CD1c-positive myeloid dendritic cell (primary cell): ENCODE measurements at regions not wholly inside any gene's neighbourhood (a gene's known extent, or its start where the extent isn't known, plus 50 kb on each side); places are given as distances from the start of the nearest gene placed in this dataset.
A peak's percentile ranks its signal among the peaks of the same experiment; 100 is the strongest.

Experiments used
- DNase-seq: peaks from one replicate; pipeline ENCODE4 v3.0.0-alpha.2; 2016; ENCODE audit errors: extremely low spot score

DNA sequence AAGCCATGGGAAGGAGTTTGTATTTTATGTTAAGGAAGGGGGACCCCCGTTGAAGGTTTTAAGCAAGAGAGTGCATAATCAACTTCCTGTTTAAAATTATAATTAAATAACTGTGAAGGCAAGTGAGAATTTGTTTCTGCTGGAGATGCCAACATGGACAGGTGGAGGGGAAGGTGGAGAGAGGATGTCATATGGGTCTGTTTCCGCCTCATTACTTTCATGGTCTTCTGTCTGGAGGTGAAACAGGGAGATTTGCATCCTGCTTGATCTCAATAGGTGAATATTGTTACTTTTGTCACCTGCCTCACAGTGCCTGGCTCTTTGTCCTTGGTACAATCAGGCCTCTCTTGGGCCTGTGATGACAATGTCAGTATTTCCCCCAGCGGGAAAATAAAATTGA is 300.6 kb upstream of the LMCD1 start:
- no peak for DNase-seq

DNA sequence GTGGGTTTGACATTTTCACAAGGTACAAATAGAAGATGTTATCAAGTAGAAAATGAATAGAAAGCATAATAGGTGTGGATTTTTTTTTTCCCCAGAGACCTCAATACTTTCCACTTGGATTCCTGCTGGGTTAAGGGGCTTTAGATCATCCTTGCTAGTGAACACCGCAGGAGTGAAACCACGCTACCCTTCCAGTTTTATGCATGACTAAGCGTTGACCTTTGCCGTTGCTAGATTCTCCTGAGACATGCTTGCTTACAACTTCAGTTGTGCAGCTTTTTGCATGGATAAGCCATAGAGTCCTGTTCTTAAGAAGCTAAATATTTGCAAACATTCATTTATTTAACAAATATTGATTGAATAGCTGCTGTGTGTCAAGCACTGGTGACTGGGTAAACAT is 299.7 kb upstream of the LMCD1 start:
- no peak for DNase-seq

DNA sequence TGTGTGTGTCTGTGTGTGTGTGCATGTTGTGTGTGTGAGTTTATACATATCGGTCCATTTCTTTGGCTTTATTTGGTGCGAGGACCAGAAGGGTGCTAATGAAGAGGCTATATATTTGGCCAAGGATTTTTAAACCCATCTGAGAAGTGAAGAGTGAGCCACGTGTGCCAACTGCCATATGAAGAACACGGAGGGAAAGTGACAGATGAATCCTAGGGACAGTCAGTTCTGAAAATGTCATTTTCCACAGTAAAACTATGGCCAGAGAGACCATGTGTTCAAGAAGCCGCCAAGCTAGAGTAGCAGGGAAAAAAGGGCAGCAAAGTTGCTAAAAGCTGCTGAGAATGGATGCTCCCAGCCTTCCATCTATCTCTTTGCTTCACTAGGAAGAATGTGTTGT is 297.3 kb upstream of the LMCD1 start:
- no peak for DNase-seq

DNA sequence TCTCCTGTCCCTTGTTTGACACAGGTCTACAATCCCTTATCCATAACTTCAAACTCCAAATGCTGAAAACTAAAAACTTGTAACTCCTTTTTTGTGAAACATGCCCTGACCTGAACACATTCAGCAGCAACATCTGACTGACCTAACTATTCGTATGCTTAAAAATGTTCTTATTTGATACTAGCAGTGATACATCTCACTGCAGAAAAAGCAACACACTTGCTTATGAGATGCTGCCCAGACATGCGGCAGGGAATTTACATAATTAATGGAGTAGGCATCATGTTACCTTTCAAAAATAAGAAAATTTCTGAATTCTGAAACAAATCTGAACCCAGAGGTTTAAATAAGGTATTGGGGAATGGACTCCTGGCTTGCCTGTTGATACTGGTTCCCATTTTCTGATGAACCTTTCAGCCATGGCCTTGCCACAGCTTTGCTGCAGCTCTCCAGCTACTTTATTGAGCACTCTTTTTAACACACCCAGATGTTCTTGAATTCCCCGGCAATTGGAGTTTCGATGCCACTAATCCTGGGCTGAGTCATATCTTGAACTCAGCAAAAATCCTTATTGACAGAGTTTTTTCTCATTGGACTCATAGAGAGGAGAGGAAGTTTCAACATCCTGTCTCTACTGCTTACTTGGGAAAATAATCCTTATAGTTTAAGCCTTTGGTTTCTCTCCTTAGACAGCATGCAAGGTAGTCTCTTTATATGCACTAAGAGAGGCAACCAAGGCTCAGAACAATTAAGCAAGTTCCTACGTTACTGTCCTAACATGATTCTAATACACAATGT is 296.6 kb upstream of the LMCD1 start:
- no peak for DNase-seq

DNA sequence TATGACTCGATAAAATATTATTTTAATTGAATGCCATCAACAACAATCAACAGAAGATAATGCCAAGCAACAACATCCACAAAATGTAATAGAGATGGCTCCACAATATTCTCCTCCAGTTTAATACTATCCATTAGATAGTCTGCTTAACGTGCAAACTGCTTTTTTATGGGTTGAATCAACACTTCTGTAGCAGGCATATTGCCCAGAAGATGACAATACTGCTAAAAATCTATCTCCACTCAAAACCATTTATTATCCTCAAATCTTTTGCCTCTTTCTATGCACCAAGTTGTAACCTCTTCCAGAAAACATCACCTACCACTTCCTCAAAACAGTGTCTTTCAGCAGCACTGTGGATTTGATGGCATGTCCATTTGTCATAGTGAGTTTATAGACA is 295.7 kb upstream of the LMCD1 start:
- no peak for DNase-seq

DNA sequence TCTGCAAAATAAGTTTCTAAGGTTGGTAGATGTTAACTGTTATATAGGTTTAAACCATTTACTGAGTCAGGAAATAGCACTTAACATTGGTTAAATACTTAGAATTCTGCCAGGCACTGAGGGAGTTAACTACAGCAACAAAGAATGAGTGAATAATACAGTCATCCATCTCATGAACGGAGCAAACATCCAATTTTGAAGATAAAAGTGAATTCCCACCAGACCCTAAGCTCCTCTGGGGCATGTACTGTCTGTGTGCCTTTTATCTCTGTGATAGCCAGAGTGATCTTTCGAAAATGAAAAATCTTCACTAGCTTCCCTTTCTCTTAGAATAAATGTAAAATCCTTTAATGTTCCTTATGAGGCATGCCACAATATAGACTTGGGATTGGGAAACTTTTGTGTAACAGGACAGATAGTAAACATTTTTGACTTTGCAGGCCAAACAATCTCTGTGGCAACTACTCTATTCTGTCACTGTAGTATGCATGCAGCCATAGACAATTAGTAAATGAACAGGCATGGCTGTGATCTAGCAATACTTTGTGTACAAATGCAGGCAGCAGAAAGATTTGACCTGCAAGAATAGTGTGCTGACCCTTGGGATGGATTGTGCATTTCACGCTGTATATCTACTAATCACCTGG is 294.5 kb upstream of the LMCD1 start:
- DNase-seq = no peak

DNA sequence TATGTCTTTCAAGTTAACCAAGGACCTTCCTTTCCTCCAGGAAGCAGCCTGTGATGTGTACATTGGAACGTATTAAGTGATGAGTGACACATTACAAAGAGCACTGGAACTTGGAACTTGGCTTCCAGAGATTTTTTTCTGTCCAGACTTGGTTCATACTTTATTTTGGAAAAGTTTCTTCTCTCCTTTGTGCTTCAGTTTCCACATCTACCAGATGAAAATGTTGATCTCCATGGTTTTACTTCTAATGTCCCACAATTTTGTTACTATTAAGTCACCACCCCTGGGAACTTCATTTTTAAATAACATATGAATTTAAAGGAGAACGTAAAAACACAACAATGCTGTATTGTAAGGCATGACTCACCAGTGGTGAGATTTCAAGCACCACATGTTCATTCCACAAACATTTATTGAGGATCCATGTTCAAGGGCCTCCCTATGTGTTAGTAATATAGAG is 290.7 kb upstream of the LMCD1 start:
- DNase-seq = no peak

DNA sequence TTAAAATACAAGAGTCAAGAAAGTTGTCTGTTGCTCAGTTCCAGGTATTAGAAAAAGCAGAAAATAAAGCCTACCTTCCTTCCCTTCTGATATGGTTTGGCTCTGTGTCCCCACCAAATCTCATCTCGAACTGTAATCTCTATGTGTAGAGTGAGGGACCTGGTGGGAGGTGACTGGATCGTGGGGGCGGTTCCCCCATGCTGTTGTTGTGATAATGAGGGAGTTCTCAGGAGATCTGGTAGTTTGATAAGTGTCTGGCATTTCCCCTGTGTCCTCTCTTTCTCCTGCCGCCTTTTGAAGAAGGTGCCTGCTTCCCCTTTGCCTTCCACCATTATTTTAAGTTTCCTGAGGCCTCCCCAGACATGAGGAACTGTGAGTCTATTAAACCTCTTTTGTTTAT is 288.8 kb upstream of the LMCD1 start:
- DNase-seq = no peak

DNA sequence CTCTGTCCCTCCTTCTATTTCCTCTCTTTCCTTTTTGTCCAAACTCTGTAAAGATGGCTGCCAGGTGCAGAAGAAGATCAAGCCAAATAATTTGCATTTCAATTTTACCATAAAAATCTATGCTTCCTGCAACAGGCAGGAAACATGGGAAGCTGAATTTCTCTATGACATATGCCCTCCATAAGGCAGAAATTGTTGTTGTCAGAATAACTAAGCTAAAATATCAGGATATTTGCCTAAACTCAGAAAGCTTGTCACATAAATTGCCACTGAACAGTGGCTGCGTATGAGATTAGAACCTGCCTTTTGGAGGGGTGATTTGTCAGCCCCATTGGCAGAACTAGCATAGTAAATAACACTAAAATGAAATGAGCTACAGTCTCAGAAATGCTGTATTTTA is 288.3 kb upstream of the LMCD1 start:
- no peak for DNase-seq

DNA sequence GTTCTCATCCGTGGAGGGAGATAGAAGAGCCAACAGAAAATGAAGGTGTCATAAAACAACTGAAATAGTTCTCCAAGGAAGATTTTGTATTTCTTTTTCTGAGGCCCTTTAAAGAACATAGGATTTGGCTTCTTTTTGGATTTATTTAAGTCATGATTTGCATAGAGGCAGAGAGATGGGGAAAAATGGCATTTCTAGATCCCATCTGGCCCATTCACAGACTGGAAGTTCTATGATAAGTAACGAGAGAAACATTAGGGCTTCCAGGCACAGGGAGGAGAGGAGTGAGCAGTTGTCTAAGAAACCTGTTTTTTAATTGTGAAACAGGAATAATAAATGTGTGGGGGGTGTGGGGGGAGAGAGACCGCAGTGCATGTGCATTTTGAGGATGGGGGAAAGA is 285.8 kb upstream of the LMCD1 start:
- DNase-seq = no peak

DNA sequence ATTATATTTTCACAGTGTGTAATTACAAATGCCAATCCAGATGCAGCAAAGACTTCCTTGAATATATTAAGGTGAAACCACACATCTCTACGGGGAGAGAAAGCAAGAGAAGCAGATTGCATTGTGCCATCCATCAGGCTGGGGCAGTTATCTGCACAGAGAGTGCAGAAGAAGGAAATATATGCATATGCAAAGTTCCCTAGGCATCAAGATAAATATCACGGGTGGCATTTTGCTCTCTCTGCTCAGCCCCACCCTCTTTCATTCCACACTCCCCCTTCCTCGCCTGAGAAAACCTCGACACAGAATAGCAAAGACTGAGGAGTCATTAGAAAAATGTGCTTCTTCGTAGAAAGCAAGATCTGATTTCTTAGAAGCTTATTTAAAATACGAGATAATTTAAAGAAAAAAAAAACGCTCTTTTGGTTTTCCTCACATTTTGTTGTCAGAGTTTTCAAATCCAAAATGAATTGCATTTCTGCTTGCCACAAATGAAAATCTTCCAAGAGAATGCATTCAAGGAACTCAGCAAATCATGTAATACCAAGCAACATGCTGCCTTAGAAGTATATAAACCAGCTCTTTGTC is 283.2 kb upstream of the LMCD1 start:
- DNase-seq = no peak

DNA sequence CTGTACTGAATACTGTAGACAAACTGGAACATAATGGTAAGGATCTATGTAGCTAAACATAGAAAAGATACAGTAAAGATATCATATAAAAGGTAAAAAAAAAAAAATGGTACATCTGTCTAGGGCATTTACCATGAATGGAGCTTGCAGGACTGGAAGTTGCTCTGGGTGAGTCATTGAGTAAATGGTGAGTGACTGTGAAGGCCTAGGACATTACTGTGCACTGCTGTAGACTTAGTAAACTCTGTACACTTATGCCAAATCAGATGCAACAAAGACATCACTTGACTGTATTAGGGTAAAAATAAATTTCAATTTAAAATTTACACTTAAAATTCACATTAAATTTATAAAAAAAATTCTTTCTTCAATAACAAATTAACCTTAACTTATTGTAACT is 281.3 kb upstream of the LMCD1 start:
- no peak for DNase-seq

DNA sequence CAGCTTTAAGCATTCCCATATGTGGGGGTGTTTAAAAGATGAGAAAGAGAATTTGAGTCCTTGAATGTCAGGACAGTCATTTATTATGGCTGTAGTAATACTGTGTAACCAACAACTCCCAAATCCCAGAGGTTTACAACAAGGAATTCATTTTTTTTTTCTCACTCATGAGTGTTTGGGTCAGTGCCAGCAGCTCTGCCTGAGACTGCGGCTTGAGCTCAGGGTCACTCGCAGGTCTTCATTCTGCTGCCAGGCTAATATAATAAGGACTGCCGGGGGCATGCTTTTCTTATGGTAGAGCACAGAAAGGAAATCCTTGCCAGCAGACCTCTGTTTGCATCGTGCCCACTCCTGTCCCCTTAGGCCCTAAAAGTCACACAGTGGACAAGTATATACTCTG is 277.9 kb upstream of the LMCD1 start:
- no peak for DNase-seq

DNA sequence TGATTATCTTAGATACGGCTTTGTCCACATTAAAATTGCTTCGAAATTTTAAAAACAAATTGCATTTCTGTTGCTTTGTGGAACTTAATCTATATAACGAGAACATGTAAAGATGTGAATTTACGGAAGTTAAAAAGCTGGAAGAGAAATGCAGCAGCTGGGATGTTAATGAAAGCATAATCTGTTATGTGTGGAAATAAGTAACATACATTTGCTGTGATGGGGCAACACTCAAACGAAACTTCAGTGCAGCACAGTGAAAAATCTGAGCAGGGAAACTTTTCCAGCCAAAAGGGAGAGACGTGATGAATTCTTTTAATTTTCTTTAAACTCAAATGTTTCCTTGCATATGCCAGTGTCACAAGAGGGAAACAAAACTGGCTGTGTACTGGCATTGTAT is 276.7 kb upstream of the LMCD1 start:
- no peak for DNase-seq

DNA sequence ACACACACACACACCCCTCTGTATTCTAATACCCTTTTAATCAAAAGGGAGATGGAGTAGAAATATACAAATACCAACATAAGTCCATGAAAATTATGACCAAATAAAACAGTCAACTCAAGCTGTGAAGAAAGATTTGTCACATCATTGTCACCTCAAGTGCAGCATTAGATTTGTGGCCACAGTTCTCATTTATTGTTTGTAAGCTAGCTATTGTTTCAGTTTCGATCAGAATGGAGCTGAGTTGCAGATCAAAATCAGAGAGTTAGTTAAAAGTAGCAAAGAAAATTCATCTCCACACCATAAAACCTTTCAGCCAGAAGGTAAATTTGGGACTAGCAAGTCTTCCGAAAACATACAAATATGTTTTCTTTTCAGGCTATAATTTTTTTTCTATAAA is 267.7 kb upstream of the LMCD1 start:
- DNase-seq = no peak

DNA sequence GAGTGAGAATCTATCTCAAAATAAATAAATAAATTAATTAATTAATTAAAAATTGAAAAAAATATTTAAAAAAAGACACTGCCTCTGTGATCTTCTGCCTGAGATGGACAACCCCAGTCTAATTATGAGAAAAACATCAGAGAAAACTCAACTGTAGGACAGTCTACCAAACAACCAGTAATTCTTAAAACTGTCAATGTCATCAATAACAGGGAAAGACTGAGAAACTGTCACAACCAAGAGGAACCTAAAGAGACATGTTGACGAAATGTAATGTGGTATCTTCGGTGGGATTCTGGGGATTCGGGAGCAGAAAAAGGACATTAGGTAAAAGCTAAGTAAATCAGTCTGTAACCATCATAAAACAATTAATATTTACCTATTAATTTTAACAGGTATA is 265.4 kb upstream of the LMCD1 start:
- DNase-seq = no peak

DNA sequence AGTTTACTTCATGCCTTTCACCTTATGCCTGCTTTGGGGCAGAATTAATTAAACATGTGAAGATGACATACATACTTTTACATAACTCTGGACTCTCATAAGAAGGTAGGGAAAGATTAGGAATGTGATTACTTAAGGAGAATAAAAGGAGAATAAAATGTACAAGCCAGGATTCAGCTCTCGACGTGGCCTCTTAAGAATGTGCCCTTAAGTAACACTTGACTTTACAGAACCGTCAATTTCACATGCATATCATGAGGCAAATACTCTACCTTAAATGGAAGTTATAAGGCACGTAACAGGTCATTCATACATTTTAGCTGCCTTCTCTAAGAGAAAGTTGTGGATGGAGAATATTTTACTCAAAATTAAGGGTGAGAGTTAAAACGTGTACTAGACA is 263.7 kb upstream of the LMCD1 start:
- DNase-seq = no peak

DNA sequence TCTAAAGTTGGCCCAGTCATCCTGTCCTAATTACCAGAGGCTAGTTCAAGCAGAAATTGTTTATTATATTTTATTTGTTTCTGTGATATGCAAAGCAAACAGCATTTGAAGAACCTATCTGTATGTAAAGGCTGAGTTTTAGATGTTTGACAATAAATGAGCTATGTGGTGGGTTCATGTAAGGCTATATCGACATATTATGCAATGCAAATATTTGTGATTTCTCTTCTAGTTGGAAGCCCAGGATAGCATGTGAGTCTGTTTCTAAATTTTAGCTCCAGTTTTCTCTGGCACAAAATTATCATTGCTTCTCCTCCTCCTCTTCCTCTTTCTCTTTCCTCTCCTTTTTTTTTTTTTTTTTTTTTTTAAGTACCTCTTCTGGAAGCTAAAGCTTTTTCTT is 263.2 kb upstream of the LMCD1 start:
- DNase-seq = no peak

DNA sequence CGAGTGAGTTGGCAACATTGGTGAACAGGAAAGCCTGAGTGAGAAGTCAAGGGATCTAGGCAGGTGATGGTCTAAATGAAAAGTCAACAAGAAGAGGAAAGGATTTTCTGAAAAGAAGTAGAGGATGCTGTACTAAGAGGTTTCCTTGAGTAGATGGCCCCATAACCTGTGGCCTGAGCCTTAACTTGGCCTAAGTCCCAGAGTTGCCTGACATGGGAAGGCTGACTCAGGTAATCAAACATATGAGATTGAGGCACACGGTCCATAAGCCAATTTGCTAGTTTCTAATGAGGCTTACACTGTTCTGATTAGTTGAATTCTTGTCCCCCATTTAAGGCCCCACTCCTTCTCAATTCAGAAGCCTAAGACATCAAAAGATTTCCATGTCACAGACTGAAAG is 262.5 kb upstream of the LMCD1 start:
- DNase-seq = no peak

DNA sequence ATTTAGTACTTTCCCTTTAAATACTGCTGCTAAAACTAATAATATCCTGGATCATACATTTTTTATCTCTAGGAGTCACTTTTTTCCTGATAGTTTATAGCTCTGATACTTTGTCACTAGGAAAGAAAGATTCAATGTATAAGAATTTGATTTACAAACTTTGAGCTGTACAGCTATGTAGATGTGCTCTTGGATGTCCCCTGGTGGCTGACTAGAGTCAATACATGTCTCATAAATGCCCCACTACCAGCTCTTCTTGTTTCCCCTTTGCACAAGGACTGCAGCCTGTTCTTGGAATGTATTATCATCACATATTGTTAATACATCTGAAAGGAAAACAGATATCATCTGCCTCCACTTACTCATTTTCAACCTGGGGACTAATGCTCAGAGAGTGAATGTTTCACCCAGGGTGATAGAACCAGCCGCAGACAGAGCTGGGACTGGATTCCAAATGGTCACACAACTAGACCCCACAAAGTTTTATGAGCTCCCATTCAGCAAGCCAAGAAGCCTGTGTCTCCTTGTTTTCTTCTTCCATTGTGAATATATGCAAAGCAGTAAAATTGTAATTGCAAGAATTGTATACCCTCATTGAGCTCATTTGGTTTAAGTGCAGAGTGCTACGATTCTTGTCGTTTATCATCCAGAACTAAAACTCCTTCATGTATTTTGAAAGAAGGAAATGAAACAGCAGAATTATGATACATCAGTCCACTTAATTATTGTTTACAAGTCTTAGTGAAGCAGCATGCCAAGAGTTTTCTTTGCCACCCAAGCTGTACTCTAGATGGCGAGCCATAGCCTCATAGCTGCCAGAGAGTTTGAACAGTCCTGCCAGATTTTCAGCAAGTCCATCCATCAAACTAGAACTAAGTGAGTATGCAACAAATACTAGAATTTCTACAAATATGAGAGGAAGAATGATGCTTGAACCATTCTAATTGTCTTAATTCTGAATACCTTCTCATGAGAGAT is 261.6 kb upstream of the LMCD1 start:
- DNase-seq = peak; percentile 41

DNA sequence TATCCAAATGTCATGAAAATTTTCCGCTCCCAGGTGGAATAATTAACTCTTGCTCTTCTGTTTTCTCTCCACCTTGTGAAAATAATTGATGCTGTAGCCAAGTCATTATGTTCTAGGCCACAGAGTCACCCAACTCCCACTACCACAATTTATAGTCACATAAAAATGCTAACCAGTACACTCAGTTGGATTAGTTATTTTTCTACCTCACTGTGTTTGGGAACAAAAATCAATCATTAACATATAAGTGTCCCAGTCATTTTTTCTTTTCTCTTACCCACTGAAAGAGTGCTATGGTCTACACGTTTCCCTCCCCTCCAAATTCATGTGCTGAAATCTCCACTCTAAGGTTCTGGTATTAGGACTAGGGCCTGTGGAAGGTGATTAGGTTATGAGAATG is 255.6 kb upstream of the LMCD1 start:
- no peak for DNase-seq

DNA sequence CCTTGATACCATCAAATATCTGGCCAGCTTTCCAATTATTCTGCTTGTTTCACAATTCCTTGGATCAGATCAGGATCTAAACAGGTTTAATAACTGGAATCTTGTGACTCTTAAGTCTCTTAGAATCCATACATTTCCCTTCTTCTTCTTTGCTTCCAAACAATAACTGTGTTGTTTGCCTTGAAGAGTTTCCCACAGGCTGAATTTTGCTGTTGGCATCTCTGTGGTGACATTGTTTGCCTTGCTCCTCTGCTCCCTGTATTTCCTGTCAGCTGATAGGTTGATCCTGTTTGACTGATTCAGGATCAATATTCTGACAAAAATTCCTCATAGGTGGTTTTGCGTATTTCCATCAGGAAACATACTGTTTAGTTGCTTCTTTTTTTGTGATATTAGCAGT is 248.4 kb upstream of the LMCD1 start:
- DNase-seq = no peak
